ENCODE measurements at regions not wholly inside any gene's neighbourhood (a gene's known extent, or its start where the extent isn't known, plus 50 kb on each side); places are given as distances from the start of the nearest gene placed in this dataset.

GRCh38 chr5:81808106-81808505, 57.2 kb upstream of the SSBP2 start:
- no peak overlapping the region for H2BK5ac ChIP-seq (ENCODE audit: low read depth, low read length, poor library complexity, severe bottlenecking)
- H3K56ac ChIP-seq (ENCODE audit: extremely low read depth, insufficient read depth, low read length): no peak overlapping the region
- no peak overlapping the region for H3K4ac ChIP-seq (ENCODE audit: low read depth, low read length)
- no peak overlapping the region for H2AK9ac ChIP-seq (replicated peaks; ENCODE audit: low read depth, low read length, poor library complexity)
- no peak overlapping the region for H3K14ac ChIP-seq (replicated peaks; ENCODE audit: low read depth, low read length)
- no peaks in the 10 kb centered on the region for H3K9me1 ChIP-seq (ENCODE audit: insufficient read depth, low read length)
- no peak overlapping the region for H2BK120ac ChIP-seq (ENCODE audit: low read depth, low read length)
- no peak overlapping the region for H3K27ac ChIP-seq (ENCODE audit: insufficient read depth, low read length)
- H2BK20ac ChIP-seq (ENCODE audit: low read depth, low read length): no peak overlapping the region
- H3K9ac ChIP-seq (ENCODE audit: low read depth, low read length): no peak overlapping the region
- H3K23ac ChIP-seq (ENCODE audit: low read depth, low read length): no peak overlapping the region
- TF ChIP-seq RCOR1 (IDR thresholded peaks at IDR 0.05; ENCODE audit: insufficient replicate concordance, low read length): no peak
- TF ChIP-seq FOS (IDR thresholded peaks at IDR 0.05; ENCODE audit: low read depth, low read length): no peak
- no peak for TF ChIP-seq NFE2L2 (IDR thresholded peaks at IDR 0.05; ENCODE audit: low read depth, low read length)
- H4K8ac ChIP-seq (ENCODE audit: low read depth in 2 of 2, low read length in 2 of 2): no peak overlapping the region
- BruUV-seq (replicated peaks): no TSS peak
- ChIA-PET POLR2A (ENCODE audit: unreplicated experiment) (no interaction called here), CTCF (no interaction called here)
- DNase-seq (no peak), ATAC-seq (ENCODE audit: low read depth) (no peak)
- no peak overlapping the region for H2AFZ ChIP-seq (replicated peaks; ENCODE audit: low read length, poor library complexity)
- no peaks in the 10 kb centered on the region for H3K4me1 ChIP-seq (ENCODE audit: control insufficient read depth, insufficient read depth, low read length)
- H2BK15ac ChIP-seq (ENCODE audit: low read depth, low read length): no peak overlapping the region
- dilution Hi-C loops (cut with HindIII; ENCODE audit: low sequenced_read_pairs, unreplicated experiment) (no loop called here), intact Hi-C loops (cut with micrococcal nuclease) (no loop called here), in situ Hi-C loops (cut with MboI; ENCODE audit: low sequenced_read_pairs) (no loop called here)
- no peak overlapping the region for H3K4me3 ChIP-seq (ENCODE audit: insufficient read depth, low read depth, low read length)
- H3K18ac ChIP-seq (ENCODE audit: low read depth, low read length): no peak overlapping the region
- H3K4me2 ChIP-seq (ENCODE audit: low read depth, low read length): no peak overlapping the region
- H4K20me1 ChIP-seq (ENCODE audit: insufficient read depth, low read length): no peaks in the 10 kb centered on the region
- no peak overlapping the region for H2AK5ac ChIP-seq (ENCODE audit: low read depth, low read length)
- no peak overlapping the region for H4K91ac ChIP-seq (ENCODE audit: insufficient read depth, low read depth, low read length)
- H3K9me3 ChIP-seq (ENCODE audit: control insufficient read depth, insufficient read depth, low read length): no peaks in the 10 kb centered on the region
- H3K79me1 ChIP-seq (ENCODE audit: low read depth in 1 of 2, low read length in 2 of 2): no peaks in the 10 kb centered on the region
- H3K36me3 ChIP-seq (ENCODE audit: control insufficient read depth, insufficient read depth, low read length): no peaks in the 10 kb centered on the region
- H3K27me3 ChIP-seq (ENCODE audit: control insufficient read depth, insufficient read depth, low read length): no peaks in the 10 kb centered on the region; the same call in 1 of the 2 replicates
- H4K5ac ChIP-seq (ENCODE audit: low read depth, low read length): no peak overlapping the region
